Tibial nerve (tissue), 3 donors: ENCODE measurements at regions not wholly inside any gene's neighbourhood (a gene's known extent, or its start where the extent isn't known, plus 50 kb on each side); places are given as distances from the start of the nearest gene placed in this dataset.

Source experiments
- POLR2A ChIP-seq, 2 donors: fragments of 450-650 bp; IDR thresholded peaks; one replicate each; pipeline ENCODE4 v1.6.1; 2017; ENCODE audit warnings: antibody characterized with exemption in 2 of 2, mild to moderate bottlenecking in 2 of 2, moderate library complexity in 2 of 2
- TF ChIP-seq, protein P1 (sequence below), 5 experiments: fragments of 200-600 bp in 3 of 5; fragments of 450-650 bp in 2 of 5; sonication (generic) in 3 of 5; IDR thresholded peaks; one replicate each; pipeline ENCODE4 v1.5.1; 2016 to 2019; ENCODE audit warnings: antibody characterized with exemption in 5 of 5, mild to moderate bottlenecking in 3 of 5, moderate library complexity in 2 of 5

DNA sequence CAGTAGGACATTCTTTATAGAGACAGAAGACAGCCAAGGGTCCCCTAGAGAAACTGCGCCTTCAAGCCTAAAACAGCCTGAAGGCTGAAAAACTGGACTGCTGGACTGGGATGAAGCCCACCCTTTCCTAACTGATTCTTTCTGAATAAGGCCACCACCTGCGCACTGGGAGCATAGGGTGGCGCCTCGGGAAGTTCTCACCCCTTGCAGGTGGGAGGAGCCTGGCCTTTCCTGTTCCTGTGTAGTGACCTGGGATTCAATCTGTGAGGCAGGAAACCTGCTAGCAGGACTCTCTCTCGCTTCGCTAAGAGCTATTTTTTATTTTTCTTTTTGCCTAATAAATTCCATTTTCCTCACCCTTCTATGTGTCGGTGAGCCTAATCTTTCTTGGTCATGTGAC is 61.8 kb upstream of the KLHL13 start:
- TF ChIP-seq, protein P1, sequence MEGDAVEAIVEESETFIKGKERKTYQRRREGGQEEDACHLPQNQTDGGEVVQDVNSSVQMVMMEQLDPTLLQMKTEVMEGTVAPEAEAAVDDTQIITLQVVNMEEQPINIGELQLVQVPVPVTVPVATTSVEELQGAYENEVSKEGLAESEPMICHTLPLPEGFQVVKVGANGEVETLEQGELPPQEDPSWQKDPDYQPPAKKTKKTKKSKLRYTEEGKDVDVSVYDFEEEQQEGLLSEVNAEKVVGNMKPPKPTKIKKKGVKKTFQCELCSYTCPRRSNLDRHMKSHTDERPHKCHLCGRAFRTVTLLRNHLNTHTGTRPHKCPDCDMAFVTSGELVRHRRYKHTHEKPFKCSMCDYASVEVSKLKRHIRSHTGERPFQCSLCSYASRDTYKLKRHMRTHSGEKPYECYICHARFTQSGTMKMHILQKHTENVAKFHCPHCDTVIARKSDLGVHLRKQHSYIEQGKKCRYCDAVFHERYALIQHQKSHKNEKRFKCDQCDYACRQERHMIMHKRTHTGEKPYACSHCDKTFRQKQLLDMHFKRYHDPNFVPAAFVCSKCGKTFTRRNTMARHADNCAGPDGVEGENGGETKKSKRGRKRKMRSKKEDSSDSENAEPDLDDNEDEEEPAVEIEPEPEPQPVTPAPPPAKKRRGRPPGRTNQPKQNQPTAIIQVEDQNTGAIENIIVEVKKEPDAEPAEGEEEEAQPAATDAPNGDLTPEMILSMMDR (IDR thresholded peaks at IDR 0.05): no peak
- no peak for TF ChIP-seq POLR2A (IDR thresholded peaks at IDR 0.05)
